Ishikawa (cell line): ENCODE measurements at regions not wholly inside any gene's neighbourhood (a gene's known extent, or its start where the extent isn't known, plus 50 kb on each side); places are given as distances from the start of the nearest gene placed in this dataset.

Source experiments
- CEBPB ChIP-seq: IDR thresholded peaks from 2 replicates; pipeline ENCODE4 v1.6.1; 2012
- CREB1 ChIP-seq: IDR thresholded peaks from 2 replicates; pipeline ENCODE4 v1.6.1; 2012; ENCODE audit warnings: low read depth
- EGR1 ChIP-seq: IDR thresholded peaks from 2 replicates; pipeline ENCODE4 v1.6.1; 2012
- EP300 ChIP-seq: IDR thresholded peaks from 2 replicates; pipeline ENCODE4 v1.6.1; 2012; ENCODE audit warnings: borderline replicate concordance
- FOXM1 ChIP-seq: IDR thresholded peaks from 2 replicates; pipeline ENCODE4 v1.6.1; 2012; ENCODE audit warnings: low read depth, borderline replicate concordance
- NFIC ChIP-seq: IDR thresholded peaks from 2 replicates; pipeline ENCODE4 v1.6.1; 2012
- RAD21 ChIP-seq: IDR thresholded peaks from 2 replicates; pipeline ENCODE4 v1.6.1; 2012; ENCODE audit warnings: low read depth
- TAF1 ChIP-seq: IDR thresholded peaks from 2 replicates; pipeline ENCODE4 v1.6.1; 2012; ENCODE audit warnings: low read depth, mild to moderate bottlenecking
- TCF12 ChIP-seq: IDR thresholded peaks from 2 replicates; pipeline ENCODE4 v1.6.1; 2012; ENCODE audit warnings: low read depth
- TEAD4 ChIP-seq: IDR thresholded peaks from 2 replicates; pipeline ENCODE4 v1.6.1; 2012
- YY1 ChIP-seq: IDR thresholded peaks from 2 replicates; pipeline ENCODE4 v1.6.1; 2012; ENCODE audit warnings: low read depth
- ZBTB7A ChIP-seq: IDR thresholded peaks from 2 replicates; pipeline ENCODE4 v1.6.1; 2012; ENCODE audit warnings: low read depth
- TF ChIP-seq, protein P1 (sequence below): IDR thresholded peaks from 2 replicates; pipeline ENCODE4 v1.6.1; 2012
- TF ChIP-seq, protein P2 (sequence below): IDR thresholded peaks from 2 replicates; pipeline ENCODE4 v1.6.1; 2012; ENCODE audit warnings: low read depth, mild to moderate bottlenecking
- TF ChIP-seq, protein P3 (sequence below): IDR thresholded peaks from 2 replicates; pipeline ENCODE4 v1.6.1; 2012

DNA sequence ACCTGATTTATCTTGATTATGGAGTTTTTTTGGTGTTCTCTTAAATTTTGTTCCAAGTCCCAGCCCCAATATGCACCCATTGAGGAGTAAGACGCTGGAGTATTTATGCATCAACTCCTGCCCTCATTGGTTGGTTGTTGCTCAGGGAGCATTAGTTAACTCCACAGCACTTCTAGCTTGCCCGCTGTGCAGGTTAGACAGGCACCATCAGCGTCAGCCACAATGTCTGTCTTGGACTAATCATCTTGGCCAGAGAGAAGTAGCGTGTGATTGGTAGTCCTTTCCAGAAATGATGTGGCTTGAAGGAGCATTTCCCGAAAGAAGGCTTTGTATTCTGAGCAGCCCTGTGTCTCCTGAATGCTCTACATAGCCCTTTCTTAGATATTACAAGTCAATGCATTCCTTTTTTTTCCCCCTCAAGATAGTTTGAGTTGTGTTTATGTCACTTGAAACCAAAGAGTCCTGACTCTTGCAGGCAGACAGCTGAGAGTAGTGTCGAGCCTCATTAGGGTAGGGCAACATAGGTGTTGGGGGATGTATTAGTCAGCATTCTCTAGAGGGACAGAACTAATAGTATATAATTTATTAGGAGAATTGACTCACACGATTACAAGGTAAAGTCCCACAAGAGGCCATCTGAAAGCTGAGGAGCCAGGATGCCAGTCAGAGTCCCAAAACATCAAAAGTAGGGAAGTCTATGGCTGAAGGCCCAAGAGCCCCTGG is 94.6 kb upstream of the RCN1 start:
- no peak for TF ChIP-seq YY1
- no peak for TF ChIP-seq EP300
- TF ChIP-seq TEAD4 = no peak
- no peak for TF ChIP-seq TCF12
- TF ChIP-seq EGR1 = no peak
- TF ChIP-seq ZBTB7A = no peak
- TF ChIP-seq RAD21 = no peak

DNA sequence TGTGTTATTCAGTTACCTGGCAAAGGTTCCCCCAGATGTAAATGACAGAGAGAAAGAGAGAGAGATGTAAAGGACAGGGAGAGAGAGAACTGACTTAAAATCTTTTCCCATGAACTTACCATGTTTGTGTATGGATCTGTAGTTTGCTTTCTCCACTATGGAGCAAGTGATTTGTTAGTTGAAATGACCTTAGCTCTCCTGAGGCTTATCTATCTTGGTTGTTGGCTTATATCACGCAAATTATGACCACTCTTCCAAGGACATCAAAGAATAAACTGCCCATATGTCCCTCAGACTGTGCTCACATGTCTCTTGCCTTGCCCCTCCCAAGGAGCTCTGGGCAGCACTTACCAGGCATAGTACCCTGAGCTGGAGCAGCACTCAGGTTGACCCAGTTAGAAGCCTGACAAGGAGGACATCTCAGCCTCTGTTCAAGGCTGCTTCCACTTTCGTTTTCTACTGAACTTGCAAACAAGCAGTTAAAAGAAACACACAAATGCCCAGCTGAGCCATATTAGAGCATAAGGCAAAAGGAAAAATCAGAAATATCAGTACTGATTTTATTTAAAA is 95.3 kb upstream of the RCN1 start:
- TF ChIP-seq, protein P1, sequence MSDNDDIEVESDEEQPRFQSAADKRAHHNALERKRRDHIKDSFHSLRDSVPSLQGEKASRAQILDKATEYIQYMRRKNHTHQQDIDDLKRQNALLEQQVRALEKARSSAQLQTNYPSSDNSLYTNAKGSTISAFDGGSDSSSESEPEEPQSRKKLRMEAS = no peak
- no peak for TF ChIP-seq TCF12
- TF ChIP-seq EP300 = no peak
- TF ChIP-seq CREB1 = no peak
- no peak for TF ChIP-seq RAD21
- no peak for TF ChIP-seq EGR1
- TF ChIP-seq FOXM1 = no peak
- TF ChIP-seq ZBTB7A = no peak
- TF ChIP-seq, protein P2, sequence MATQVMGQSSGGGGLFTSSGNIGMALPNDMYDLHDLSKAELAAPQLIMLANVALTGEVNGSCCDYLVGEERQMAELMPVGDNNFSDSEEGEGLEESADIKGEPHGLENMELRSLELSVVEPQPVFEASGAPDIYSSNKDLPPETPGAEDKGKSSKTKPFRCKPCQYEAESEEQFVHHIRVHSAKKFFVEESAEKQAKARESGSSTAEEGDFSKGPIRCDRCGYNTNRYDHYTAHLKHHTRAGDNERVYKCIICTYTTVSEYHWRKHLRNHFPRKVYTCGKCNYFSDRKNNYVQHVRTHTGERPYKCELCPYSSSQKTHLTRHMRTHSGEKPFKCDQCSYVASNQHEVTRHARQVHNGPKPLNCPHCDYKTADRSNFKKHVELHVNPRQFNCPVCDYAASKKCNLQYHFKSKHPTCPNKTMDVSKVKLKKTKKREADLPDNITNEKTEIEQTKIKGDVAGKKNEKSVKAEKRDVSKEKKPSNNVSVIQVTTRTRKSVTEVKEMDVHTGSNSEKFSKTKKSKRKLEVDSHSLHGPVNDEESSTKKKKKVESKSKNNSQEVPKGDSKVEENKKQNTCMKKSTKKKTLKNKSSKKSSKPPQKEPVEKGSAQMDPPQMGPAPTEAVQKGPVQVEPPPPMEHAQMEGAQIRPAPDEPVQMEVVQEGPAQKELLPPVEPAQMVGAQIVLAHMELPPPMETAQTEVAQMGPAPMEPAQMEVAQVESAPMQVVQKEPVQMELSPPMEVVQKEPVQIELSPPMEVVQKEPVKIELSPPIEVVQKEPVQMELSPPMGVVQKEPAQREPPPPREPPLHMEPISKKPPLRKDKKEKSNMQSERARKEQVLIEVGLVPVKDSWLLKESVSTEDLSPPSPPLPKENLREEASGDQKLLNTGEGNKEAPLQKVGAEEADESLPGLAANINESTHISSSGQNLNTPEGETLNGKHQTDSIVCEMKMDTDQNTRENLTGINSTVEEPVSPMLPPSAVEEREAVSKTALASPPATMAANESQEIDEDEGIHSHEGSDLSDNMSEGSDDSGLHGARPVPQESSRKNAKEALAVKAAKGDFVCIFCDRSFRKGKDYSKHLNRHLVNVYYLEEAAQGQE = no peak
- TF ChIP-seq YY1 = no peak
- no peak for TF ChIP-seq TEAD4
- TF ChIP-seq, protein P3, sequence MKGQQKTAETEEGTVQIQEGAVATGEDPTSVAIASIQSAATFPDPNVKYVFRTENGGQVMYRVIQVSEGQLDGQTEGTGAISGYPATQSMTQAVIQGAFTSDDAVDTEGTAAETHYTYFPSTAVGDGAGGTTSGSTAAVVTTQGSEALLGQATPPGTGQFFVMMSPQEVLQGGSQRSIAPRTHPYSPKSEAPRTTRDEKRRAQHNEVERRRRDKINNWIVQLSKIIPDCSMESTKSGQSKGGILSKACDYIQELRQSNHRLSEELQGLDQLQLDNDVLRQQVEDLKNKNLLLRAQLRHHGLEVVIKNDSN = no peak
- TF ChIP-seq NFIC = no peak
- TF ChIP-seq TAF1 = no peak

DNA sequence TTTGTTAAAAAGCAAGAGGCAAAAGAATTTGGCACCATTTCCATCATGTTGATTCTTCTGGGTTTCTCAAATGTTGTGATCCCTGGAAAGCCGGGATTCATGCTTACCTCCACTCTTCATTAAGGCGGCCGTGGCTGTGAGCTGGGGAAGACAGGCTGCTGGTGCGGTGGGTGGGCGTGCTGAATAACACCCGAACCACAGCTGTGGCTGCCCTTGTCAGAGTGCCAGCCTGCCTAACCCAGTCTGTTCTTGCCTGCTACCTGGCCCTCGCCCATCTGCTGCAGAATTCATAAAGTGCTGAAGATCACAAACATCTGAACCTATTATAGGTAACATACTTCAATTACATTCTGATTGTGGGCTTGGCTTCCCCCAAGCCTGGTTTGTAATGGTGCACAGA is 95.8 kb upstream of the RCN1 start:
- no peak for TF ChIP-seq EGR1
- TF ChIP-seq, protein P1 = no peak
- no peak for TF ChIP-seq YY1
- TF ChIP-seq NFIC = no peak
- no peak for TF ChIP-seq TEAD4
- no peak for TF ChIP-seq EP300
- TF ChIP-seq, protein P3 = no peak
- TF ChIP-seq, protein P2 = no peak
- no peak for TF ChIP-seq FOXM1
- no peak for TF ChIP-seq RAD21
- TF ChIP-seq CEBPB = no peak
- no peak for TF ChIP-seq CREB1
- TF ChIP-seq ZBTB7A = no peak
- no peak for TF ChIP-seq TAF1
- TF ChIP-seq TCF12 = no peak

DNA sequence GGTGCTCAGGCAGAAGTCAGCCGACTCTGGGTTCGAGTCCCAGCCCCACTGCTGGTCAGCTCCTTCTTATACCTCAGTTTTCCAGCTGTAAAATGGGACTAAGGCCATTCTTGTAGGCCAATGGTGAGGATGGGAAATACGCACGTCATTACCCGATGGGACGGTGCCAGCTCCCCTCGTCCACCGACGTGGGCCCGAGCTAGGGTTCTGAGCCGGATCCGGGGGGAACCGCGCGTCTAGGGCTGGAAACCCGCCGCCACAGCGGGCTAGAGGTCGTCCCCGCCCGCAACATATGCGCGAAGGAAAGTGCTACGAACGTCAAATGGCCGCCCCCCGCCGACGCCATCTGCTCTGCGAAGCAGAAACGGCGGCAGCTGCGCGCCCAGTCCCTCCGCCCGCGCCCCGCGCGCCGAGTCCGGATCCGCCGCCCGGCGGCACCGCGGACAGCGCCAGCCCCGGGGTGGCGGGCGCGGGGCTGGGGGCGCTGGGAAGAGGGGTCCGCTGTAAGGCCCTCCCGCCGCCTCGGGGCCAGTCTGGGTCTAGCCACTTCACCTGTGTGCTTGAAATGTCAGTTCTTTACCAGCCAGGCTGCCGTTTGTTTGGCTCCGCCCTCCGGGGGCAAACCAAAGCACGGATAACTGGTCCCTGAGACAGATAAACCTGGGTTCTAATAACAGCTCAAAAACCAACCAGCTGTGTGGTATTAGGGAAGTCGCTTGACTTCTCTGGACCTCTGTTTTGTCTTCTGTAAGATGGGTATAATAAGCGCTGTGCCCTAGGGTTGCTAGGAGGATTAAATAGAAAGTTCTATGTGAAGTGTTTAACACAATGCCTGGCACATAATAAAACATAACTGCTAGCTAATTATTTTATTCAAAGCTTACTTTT is 103.5 kb upstream of the RCN1 start:
- no peak for TF ChIP-seq EP300
- TF ChIP-seq, protein P2 = peak; percentile 78
- TF ChIP-seq CEBPB = no peak
- TF ChIP-seq, protein P1 = no peak
- no peak for TF ChIP-seq CREB1
- peak; percentile 66; the same call in 1 of the 2 replicates for TF ChIP-seq ZBTB7A
- no peak for TF ChIP-seq YY1
- no peak for TF ChIP-seq FOXM1
